ENCODE measurements at regions not wholly inside any gene's neighbourhood (a gene's known extent, or its start where the extent isn't known, plus 50 kb on each side); places are given as distances from the start of the nearest gene placed in this dataset.

Small RNAs in the stretch of these regions (small RNA-seq; reads per million reads assigned to genes)
- gene AC018692.3 (0 reads per million in 4 donors), gene RF00003 (0 to 0.53 (median 0.14) reads per million in 4 donors), gene RF00156 (0 to 0.09 (median 0) reads per million in 4 donors), gene RN7SL52P (0 reads per million in 4 donors)

Data from esophagus squamous epithelium (tissue), 4 donors.